ENCODE measurements at regions not wholly inside any gene's neighbourhood (a gene's known extent, or its start where the extent isn't known, plus 50 kb on each side); places are given as distances from the start of the nearest gene placed in this dataset.
A peak's percentile ranks its signal among the peaks of the same experiment; 100 is the strongest.

DNA sequence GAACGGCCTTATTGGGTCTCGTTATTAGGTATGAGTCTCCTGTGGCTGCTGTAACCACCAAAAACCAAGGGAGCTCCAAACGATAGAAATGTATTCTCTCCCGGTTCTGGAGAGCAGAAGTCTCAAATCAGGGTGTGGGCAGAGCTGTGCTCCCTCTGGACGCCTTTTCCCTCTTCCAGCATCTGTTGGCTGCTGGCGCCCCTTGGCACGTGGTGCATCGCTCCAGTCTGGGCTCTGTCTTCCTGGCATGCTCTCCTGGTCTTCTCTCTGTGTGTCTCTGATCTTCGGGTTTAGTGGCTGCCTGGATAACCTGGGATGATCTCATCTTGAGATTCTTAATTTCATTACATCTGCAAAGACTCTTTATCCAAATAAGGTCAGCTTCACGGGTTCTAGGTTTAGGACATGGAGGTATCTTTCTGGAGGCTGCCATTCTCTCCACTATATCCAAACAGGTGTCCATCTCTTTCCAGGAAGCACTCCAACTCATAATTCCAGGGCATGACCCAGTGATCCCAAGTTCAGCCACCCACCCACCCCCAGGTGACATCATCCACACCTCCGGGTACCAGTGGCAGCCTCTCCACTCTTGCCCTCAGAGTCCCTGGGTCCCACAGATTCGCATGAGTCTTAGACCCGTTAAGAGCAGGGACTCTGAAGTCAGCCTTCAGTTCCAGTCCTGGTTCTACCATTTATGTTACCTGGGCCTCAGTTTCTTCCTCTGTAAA, 145.5 kb upstream of the FOXF1 start:
- Histone ChIP-seq H3K9ac (ENCODE audit: low read length) (no peak overlapping the region), H3K36me3 (ENCODE audit: control insufficient read depth, insufficient read depth, low read length) (no peaks in the 10 kb centered on the region), H3K4me3 (ENCODE audit: low read length) (no peak overlapping the region), H3K27me3 (ENCODE audit: control insufficient read depth, insufficient read depth, low read length) (no peaks in the 10 kb centered on the region), H3K27ac (ENCODE audit: low read depth, low read length) (peak overlapping the region; percentile 74), H3K4me1 (ENCODE audit: control insufficient read depth, insufficient read depth, low read length) (peaks cover 36% of the 10 kb centered on the region)

DNA sequence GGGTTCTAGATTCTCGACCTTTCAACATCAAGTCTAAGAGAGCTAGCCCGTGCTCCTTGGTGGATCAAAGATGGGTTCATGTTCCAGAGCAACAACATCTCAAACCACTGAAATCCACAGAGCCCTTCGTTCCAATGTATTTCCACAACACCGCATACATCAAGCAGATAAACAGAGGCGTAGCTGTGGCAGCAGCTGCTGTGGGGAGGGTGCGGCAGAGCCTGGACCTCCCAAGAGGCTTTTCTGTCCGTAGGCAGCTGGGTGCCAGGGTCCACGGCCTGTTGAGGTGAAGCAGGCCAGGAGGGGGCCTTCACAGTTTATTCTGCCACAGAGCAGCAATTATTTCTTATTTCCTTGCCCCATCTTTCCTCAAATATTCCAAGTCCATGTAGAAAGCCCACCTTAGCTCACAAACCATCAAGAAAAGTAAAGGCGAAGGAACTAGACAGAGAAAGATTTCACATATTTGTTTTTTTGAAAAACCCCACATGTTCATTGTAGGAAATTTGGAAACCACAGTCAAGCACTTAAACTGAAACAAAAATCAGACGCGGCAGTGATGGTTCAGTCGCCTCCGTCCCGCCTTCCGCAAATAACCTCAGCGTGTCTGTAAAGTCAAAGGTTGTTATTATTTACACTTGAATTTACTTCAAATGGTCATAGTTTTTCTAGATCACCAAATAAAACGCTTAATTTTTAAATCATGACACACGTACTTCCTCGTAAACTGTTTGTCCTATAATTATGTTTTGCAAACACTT, 144.6 kb upstream of the FOXF1 start:
- Histone ChIP-seq H3K4me1 (ENCODE audit: control insufficient read depth, insufficient read depth, low read length) (peaks cover 36% of the 10 kb centered on the region), H3K27me3 (ENCODE audit: control insufficient read depth, insufficient read depth, low read length) (no peaks in the 10 kb centered on the region), H3K36me3 (ENCODE audit: control insufficient read depth, insufficient read depth, low read length) (no peaks in the 10 kb centered on the region), H3K4me3 (ENCODE audit: low read length) (no peak overlapping the region), H3K9ac (ENCODE audit: low read length) (no peak overlapping the region), H3K27ac (ENCODE audit: low read depth, low read length) (peak overlapping the region; percentile 74)

DNA sequence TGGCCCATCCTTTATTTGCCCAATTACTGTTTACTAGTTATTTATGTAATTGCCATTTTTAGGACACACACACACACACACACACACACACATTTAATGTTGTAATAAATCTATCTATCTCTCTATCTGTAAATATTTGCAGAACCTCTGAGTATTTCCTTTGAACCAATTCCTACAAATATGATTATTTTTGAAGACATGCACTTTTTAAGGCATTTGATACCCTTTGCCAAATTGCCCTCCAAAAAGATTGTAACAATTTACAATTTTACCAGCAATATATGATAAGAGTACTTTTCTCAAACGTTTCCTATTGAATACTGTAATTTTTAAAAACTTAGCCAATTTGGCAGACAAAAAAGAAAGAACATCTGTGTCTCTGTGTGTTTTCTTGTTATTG, 143.8 kb upstream of the FOXF1 start:
- peak overlapping the region; percentile 74 for H3K27ac ChIP-seq (ENCODE audit: low read depth, low read length)
- no peak overlapping the region for H3K4me3 ChIP-seq (ENCODE audit: low read length)
- peaks cover 36% of the 10 kb centered on the region for H3K4me1 ChIP-seq (ENCODE audit: control insufficient read depth, insufficient read depth, low read length)

DNA sequence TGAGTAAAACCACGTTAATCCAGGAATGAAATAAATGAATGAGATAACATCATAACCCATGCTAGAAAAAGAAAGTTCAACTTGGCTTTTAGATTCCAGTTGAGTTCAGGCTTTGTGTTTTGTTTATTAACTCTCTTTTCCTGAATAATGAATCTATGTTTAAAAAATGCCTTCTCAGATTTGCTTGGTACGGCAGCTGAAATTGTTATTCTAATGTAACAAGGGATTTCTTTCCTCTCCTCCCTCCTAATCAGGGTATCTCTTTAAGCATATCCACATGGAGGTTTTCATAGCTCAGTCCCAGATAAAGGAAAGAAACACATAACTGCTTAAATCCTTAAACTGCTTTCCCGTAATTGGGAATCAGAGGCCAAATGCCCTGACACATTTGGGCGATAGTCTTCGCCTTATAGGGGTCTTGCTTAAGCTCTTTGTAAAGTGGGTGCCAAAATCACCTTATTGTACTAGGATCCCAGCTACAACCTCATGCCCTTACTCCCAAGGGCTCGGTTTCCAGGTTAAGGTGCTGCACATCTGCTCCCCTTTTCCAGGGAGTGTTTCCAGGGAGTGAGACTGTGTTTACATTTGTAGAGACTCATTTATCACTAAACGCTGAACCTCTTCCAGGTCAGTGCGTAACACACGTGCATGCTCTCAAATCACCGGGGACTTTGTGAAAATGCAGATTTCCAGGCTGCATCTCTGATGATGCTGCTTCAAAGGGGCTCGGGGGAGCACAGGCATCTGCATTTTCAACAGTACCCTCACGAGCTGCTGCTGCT, 142.8 kb upstream of the FOXF1 start:
- Histone ChIP-seq H3K27me3 (ENCODE audit: control insufficient read depth, insufficient read depth, low read length) (no peaks in the 10 kb centered on the region), H3K4me1 (ENCODE audit: control insufficient read depth, insufficient read depth, low read length) (peaks cover 36% of the 10 kb centered on the region), H3K4me3 (ENCODE audit: low read length) (no peak overlapping the region), H3K27ac (ENCODE audit: low read depth, low read length) (peak overlapping the region; percentile 64), H3K36me3 (ENCODE audit: control insufficient read depth, insufficient read depth, low read length) (no peaks in the 10 kb centered on the region), H3K9ac (ENCODE audit: low read length) (no peak overlapping the region)

More for the DNA sequence above, 143.8 kb upstream of the FOXF1 start:
- H3K27me3 ChIP-seq (ENCODE audit: control insufficient read depth, insufficient read depth, low read length), result no peaks in the 10 kb centered on the region
- H3K36me3 ChIP-seq (ENCODE audit: control insufficient read depth, insufficient read depth, low read length), result no peaks in the 10 kb centered on the region
- H3K9ac ChIP-seq (ENCODE audit: low read length), result no peak overlapping the region

DNA sequence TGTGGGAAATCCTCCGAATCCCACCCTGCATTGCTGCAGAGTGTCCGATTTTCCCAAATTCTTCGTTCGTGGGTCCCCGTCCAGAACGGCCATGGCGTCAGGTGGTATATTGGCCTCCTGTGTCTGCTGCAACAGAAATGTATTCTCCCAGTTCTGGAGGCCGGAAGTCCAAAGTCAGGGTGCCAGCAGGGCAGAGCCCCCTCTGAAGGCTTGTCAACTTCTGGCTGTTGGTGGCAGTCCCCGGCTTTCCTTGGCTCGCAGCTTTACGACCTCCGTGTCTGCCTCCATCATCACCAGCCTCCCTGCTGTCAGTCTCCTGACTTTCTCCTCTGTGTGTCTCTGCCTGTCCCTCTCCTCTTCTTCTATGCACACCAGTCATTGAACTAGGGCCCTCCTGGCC, 142.1 kb upstream of the FOXF1 start:
- Histone ChIP-seq H3K27me3 (ENCODE audit: control insufficient read depth, insufficient read depth, low read length) (no peaks in the 10 kb centered on the region), H3K36me3 (ENCODE audit: control insufficient read depth, insufficient read depth, low read length) (no peaks in the 10 kb centered on the region), H3K4me1 (ENCODE audit: control insufficient read depth, insufficient read depth, low read length) (peaks cover 29% of the 10 kb centered on the region), H3K9ac (ENCODE audit: low read length) (no peak overlapping the region), H3K27ac (ENCODE audit: low read depth, low read length) (peak overlapping the region; percentile 64), H3K4me3 (ENCODE audit: low read length) (no peak overlapping the region)

DNA sequence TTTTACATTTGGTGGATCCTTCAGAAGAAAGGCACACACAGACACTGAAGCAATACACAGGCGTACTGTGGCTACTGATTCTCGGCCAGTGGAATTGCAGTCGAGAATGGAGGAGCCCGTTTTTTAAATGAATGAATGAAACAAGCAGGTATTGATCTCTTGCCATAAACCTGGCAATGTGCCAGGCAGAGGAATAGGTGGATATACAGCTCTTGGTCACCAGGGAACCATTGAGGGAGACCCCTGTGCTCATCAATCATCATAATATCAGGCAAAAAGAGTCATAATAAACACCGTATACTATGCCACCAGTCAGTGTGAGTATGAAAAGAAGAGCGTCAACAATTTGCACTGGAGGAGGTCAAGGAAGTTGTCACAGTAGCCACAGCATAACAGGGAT, 140.3 kb upstream of the FOXF1 start:
- no peaks in the 10 kb centered on the region for H3K36me3 ChIP-seq (ENCODE audit: control insufficient read depth, insufficient read depth, low read length)
- no peaks in the 10 kb centered on the region for H3K27me3 ChIP-seq (ENCODE audit: control insufficient read depth, insufficient read depth, low read length)
- no peak overlapping the region for H3K4me3 ChIP-seq (ENCODE audit: low read length)
- no peak overlapping the region for H3K9ac ChIP-seq (ENCODE audit: low read length)
- no peak overlapping the region for H3K27ac ChIP-seq (ENCODE audit: low read depth, low read length)
- H3K4me1 ChIP-seq (ENCODE audit: control insufficient read depth, insufficient read depth, low read length), result peaks cover 25% of the 10 kb centered on the region

DNA sequence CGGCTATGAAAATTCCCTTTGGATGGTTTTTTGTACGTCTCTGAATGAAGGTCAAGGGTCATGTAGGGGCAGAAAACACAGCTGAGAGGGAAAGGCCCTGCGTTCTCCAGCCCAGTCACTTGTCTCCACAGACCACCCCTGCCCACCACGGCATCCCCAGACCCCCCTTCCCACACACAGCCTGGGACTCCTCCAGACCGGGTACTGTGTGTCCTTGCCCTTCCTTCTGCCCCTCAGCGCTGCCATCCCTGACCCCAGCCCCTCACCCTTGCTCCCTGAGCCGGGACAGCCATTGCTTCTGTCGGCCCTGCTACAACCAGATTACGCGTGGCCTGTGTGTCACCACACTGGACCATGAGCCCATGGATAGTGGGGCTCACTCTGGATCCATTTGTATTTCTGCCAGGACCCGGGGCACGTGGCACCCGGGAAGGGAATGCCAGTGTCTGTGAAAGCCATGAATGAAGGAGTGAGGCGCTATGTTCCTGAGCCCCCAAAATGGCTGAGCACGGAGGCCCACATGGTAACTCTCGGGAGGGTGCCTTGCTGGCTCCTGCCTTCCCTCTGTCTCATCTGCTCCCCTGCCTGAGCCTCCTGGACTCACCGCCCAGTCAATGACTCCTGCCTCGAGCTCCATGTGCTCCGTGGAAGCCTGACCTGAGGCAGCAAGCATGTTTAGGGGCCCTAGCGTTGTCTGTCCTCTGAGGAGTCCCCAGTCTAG, 139.1 kb upstream of the FOXF1 start:
- Histone ChIP-seq H3K36me3 (ENCODE audit: control insufficient read depth, insufficient read depth, low read length) (no peaks in the 10 kb centered on the region), H3K27ac (ENCODE audit: low read depth, low read length) (no peak overlapping the region), H3K4me1 (ENCODE audit: control insufficient read depth, insufficient read depth, low read length) (peaks cover 27% of the 10 kb centered on the region), H3K4me3 (ENCODE audit: low read length) (no peak overlapping the region), H3K27me3 (ENCODE audit: control insufficient read depth, insufficient read depth, low read length) (no peaks in the 10 kb centered on the region), H3K9ac (ENCODE audit: low read length) (no peak overlapping the region)

DNA sequence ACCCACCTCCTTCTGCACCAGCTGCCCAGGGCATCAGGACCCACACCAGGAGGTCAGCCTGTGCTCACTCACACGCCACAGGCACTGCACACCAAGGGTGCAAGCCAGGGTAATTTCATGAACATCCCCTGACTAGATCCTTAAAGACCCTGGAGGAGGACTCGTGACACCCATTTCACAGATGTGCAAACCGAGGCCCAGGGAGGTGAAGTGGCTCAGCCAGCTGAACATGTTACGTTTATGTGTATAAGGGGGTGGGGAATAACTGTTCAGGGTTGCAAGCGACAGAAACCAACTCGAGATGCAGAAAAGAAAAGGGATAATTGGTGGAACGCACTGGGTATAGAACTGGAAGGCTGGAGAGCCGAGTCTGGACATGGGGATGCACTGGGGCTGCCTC, 138.1 kb upstream of the FOXF1 start:
- Histone ChIP-seq H3K27ac (ENCODE audit: low read depth, low read length) (no peak overlapping the region), H3K27me3 (ENCODE audit: control insufficient read depth, insufficient read depth, low read length) (no peaks in the 10 kb centered on the region), H3K9ac (ENCODE audit: low read length) (no peak overlapping the region), H3K4me3 (ENCODE audit: low read length) (no peak overlapping the region), H3K4me1 (ENCODE audit: control insufficient read depth, insufficient read depth, low read length) (peaks cover 20% of the 10 kb centered on the region), H3K36me3 (ENCODE audit: control insufficient read depth, insufficient read depth, low read length) (no peaks in the 10 kb centered on the region)

DNA sequence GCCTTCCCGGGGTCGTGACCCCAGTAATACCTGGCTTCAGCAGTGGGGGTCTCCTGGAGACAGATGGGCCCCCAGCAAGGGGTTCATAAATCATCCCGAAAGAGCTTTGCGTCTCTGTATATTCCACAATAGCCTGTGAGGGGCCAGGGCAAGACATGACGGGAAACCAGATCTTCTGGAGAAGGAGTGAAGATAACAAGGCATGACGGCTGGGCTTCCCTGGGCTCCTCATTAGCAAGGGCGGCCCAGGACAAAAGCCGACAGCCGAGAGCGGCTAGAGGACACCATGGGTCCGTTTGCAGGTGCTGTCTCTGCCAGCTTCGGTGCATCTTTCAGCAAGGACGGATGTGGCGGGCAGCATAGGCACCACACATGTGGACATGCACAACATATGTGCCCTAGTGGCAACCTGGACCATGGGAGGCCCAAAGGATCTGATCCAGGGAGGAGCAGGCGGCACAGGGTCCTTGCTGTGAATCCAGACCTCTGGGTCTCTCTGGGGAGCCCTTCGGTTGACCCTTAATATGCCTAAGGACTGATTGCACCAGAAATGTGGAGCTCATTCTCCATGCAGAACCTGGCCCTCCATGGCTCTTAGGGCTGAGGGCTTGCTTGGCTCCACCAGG, 136.9 kb upstream of the FOXF1 start:
- Histone ChIP-seq H3K27me3 (ENCODE audit: control insufficient read depth, insufficient read depth, low read length) (no peaks in the 10 kb centered on the region), H3K4me3 (ENCODE audit: low read length) (no peak overlapping the region), H3K9ac (ENCODE audit: low read length) (no peak overlapping the region), H3K36me3 (ENCODE audit: control insufficient read depth, insufficient read depth, low read length) (no peaks in the 10 kb centered on the region), H3K27ac (ENCODE audit: low read depth, low read length) (no peak overlapping the region), H3K4me1 (ENCODE audit: control insufficient read depth, insufficient read depth, low read length) (peaks cover 10% of the 10 kb centered on the region)

DNA sequence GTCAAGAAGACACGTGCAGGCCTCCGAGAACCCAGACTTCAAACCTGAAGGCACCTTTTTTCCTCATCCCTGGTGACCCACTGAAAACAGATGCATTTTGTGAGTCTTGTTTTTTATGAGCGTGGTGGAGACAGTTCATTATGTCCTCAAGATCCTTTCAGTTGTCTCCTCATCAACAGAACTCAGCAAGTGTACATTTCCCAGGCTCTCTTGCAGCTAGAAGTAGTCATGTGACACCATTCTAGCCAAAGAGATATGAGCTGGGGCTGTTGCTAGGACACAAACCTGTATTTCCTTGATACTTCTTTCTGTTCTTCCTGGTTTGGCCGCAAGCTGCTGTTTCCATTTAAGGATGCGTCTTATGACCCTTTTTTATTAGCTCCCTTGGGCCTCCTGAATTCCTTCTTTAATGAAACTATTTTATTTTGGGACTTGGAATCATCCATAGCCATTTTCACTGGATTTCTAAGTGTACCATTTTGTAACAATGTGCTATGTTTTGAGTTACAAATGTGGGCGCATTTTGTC, 135.7 kb upstream of the FOXF1 start:
- H3K4me1 ChIP-seq (ENCODE audit: control insufficient read depth, insufficient read depth, low read length), result peaks cover 10% of the 10 kb centered on the region
- no peak overlapping the region for H3K4me3 ChIP-seq (ENCODE audit: low read length)

DNA sequence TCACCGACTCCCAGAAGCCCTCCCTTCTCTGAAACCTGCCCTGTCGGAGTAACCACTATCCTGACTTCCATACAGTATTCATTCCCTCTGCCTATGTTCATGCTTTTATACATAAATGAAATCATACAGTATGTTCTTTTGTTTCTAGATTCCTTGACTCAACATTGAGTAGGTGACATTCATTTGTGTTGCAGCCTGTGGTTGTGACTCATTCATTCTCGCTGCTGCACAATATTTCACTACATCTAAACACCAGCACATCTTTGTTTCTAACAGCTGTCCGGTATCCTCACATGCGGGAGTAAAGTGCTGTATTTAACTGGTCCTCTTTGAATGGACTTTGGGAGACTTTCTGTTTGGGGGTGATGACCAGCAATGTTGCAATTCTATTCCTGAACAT, 135.0 kb upstream of the FOXF1 start:
- H3K4me3 ChIP-seq (ENCODE audit: low read length), result no peak overlapping the region
- H3K27ac ChIP-seq (ENCODE audit: low read depth, low read length), result peak overlapping the region; percentile 43
- H3K27me3 ChIP-seq (ENCODE audit: control insufficient read depth, insufficient read depth, low read length), result no peaks in the 10 kb centered on the region
- H3K4me1 ChIP-seq (ENCODE audit: control insufficient read depth, insufficient read depth, low read length), result peaks cover 10% of the 10 kb centered on the region
- H3K9ac ChIP-seq (ENCODE audit: low read length), result no peak overlapping the region
- H3K36me3 ChIP-seq (ENCODE audit: control insufficient read depth, insufficient read depth, low read length), result no peaks in the 10 kb centered on the region

More for the DNA sequence above, 135.7 kb upstream of the FOXF1 start:
- no peaks in the 10 kb centered on the region for H3K27me3 ChIP-seq (ENCODE audit: control insufficient read depth, insufficient read depth, low read length)
- no peaks in the 10 kb centered on the region for H3K36me3 ChIP-seq (ENCODE audit: control insufficient read depth, insufficient read depth, low read length)
- H3K9ac ChIP-seq (ENCODE audit: low read length), result no peak overlapping the region
- peak overlapping the region; percentile 43 for H3K27ac ChIP-seq (ENCODE audit: low read depth, low read length)

All from rectal smooth muscle tissue (tissue), 1 donor.